GM21515 (cell line): ENCODE measurements at regions not wholly inside any gene's neighbourhood (a gene's known extent, or its start where the extent isn't known, plus 50 kb on each side); places are given as distances from the start of the nearest gene placed in this dataset.

ENCODE experiments used
- ATAC-seq: cut with Tn5 transposase; IDR thresholded peaks from one replicate; pipeline ENCODE4 v1.9.1; 2021; ENCODE audit not compliant: unreplicated experiment

- no peak for ATAC-seq
Measured at GRCh38 chr1:244255426-244255965, 196.2 kb downstream of the ADSS2 start.

- ATAC-seq: no peak
Measured at GRCh38 chr1:244256086-244256676, 195.5 kb downstream of the ADSS2 start.

DNA sequence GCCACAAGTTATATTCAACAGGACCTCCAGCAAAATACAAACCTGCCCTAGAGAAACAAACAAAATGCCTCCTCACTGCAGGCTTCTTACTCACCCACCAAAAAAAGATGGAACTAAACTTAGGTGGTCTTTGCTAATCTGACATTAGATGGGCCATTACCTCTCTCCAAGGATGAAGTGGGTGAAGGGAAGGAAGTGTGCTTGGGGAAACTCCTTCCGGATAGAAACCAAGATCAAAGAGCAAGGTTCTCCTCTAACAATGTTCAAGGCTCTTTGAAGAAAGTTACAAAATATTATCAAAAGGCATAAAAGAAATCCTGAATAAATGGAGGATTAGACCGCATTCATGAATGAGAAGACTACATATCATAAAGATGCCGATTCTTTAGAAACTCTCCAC, 187.5 kb downstream of the ADSS2 start:
- no peak for ATAC-seq

- ATAC-seq: no peak
Measured at GRCh38 chr1:244265507-244265906, 186.2 kb downstream of the ADSS2 start.

DNA sequence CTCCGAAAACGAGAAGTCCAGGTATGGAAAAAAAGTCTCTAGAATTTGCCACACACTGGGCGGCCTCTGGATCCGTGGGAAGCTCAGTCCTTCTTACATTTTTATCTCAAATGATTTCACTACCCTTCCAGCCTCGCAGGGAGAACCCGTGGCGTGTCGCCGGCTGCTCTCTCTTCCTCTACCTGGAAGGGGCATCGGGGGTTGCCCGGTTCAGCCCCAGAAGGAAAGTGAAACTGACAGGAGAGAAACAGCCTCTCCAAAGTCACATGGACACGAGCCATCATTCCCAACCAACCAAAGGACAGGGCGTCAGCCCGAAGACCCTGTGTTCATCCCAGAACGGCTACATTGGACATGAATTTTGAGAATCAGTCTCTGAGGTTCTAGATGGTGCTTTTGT, 182.5 kb downstream of the ADSS2 start:
- no peak for ATAC-seq

GRCh38 chr1:244271004-244271403, 180.7 kb downstream of the ADSS2 start:
- no peak for ATAC-seq

- no peak for ATAC-seq
Measured at GRCh38 chr1:244271691-244272308, 179.9 kb downstream of the ADSS2 start.

- peak; percentile 84 for ATAC-seq
Measured at GRCh38 chr1:244272471-244273261, 179.0 kb downstream of the ADSS2 start.

DNA sequence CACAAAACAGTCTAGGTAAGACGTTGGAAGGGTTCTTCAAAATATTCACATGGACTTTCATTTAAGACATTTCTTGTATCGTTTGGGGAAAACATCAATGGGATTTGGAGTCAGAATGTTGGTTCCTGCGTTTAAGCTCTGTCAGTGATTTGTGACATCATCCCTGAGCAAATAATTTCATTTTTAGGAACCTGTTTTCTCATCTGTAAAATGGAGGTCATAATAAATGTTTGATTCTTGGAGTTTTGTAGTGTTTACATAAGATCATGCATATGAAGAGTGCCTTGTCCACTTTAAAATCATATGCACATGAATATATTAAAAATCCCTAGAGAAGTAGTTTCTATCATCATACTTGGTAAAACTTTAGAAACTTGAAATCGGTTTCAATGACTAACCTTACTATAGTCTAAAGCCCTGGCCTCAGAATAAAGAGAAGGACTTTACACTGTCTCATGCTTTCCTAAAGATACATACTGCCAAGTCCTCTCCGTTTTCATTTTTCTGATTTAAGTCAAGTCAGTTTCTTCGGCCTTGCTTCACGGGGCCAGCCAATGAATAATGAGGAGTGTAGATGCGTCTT, 178.4 kb downstream of the ADSS2 start:
- no peak for ATAC-seq

- no peak for ATAC-seq
Measured at GRCh38 chr1:244273845-244274619, 177.7 kb downstream of the ADSS2 start.

DNA sequence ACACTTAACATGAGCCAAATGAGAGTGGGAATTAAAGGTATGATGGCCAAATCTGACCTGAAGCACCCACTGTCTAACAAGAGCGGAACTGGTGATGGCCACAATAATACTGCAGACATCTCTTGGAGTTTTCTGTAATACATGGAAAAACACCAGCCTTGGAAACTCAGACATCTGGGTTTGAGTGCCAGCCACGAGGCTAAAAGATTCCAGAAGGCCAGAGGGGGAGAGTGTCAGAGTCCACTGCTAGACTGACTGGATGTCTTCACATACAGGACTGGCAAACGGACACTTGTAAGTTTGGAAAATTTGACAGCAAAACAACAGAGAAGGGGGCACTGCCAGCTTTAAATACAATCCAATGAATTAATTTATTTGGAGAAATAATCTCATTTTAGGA, 175.1 kb downstream of the ADSS2 start:
- ATAC-seq: no peak

DNA sequence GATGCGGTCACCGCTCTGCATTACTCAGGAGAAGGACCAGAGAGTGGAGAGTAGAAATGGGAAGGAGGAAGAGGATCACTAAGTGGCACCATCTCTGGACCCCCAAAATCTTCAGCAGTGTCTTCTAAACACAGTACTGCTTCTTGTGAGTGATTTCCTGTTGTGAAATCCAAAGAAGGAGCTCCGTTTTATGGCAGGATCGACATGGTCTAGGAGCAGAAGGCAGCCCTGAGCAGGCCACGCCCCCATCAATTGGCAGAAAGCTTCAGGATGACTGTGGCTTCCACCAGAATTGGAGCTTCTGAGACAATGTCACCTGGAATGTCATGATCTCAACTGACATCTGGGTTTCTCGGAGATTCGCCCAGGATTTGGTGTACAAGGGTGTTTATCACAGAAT, 171.5 kb downstream of the ADSS2 start:
- no peak for ATAC-seq

- no peak for ATAC-seq
Measured at GRCh38 chr1:244280859-244281258, 170.8 kb downstream of the ADSS2 start.

GRCh38 chr1:244283772-244284171, 167.9 kb downstream of the ADSS2 start:
- no peak for ATAC-seq

- ATAC-seq: no peak
Measured at GRCh38 chr1:244284641-244285156, 167.0 kb downstream of the ADSS2 start.

DNA sequence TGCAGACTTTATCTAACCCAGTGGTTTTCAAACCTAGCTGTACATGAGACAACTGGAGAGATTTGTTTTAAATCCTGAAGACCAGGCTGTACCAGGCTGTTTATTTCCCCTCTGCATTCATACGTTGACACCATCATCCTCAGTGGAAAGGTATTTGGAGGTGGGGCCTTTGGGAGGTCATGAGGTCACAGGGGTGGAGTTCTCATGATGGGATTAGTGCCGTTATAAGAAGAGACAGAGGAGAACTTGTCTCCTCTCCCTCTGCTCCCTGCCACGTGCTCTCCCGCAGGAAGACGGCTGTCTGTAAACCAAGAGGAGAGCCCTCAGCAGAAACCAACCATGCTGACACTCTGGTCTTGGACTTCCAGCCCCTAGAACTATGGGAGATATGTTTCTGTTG, 165.4 kb downstream of the ADSS2 start:
- no peak for ATAC-seq

GRCh38 chr1:244287726-244288125, 164.0 kb downstream of the ADSS2 start:
- ATAC-seq: no peak

- no peak for ATAC-seq
Measured at GRCh38 chr1:244288663-244289062, 163.0 kb downstream of the ADSS2 start.

GRCh38 chr1:244289991-244290785, 161.5 kb downstream of the ADSS2 start:
- ATAC-seq: no peak
